HG02885 (cell line): ENCODE measurements at regions not wholly inside any gene's neighbourhood (a gene's known extent, or its start where the extent isn't known, plus 50 kb on each side); places are given as distances from the start of the nearest gene placed in this dataset.

Source experiments
- ATAC-seq: cut with Tn5 transposase; IDR thresholded peaks from one replicate; pipeline ENCODE4 v1.9.1; 2021; ENCODE audit warnings: mild to moderate bottlenecking; ENCODE audit not compliant: unreplicated experiment, poor library complexity

DNA sequence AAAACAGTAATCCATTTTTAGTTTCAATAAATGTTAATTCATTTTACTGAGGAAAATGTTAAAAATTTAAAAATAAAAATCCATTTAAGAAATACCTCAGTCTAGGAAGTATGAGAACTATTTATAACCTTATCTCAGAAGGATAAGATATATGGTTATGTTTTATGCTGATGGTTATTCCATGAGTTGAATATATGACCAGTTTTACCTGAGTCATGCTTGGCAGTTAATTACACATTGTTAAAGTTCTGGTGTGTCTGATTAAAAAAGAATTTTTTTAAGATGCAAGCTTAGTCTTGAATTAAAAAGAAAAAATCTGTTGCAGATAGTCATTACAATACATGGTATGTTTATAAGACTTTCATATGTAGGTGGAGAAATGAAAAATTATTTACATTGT lies 191.7 kb downstream of the ARL4A start:
- no peak for ATAC-seq

- ATAC-seq = no peak
Measured at GRCh38 chr7:12881712-12882111, 194.3 kb downstream of the ARL4A start.

GRCh38 chr7:12882710-12883109 lies 195.3 kb downstream of the ARL4A start:
- no peak for ATAC-seq

GRCh38 chr7:12884033-12884432 lies 196.6 kb downstream of the ARL4A start:
- no peak for ATAC-seq

DNA sequence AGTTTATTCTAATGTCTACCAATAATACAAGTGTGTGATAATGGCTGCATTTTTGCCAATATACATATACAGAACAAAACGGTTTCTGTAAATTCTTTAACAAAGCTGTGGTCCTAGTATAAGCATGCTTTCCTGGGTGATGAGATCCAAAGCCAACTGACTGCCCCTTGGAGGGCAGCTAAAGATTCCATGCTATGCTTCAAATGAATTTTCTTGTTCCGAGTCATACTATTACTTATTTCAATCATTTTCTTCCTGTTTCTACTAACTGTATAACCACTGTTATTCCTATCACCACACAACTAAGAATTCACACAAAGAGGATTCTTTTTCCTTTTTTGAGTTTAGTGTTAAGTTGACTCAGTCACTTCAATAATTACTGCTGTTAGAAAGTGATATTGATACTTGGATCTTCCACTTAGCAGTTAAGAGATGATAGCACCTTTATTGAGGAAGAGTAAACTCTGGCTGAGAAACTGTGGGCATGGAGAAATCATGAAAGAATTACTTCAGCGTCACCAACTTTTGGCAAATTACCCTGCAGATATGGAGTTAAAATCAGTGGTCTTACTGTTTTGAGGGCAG lies 197.5 kb downstream of the ARL4A start:
- no peak for ATAC-seq

GRCh38 chr7:12888717-12889116 lies 201.3 kb downstream of the ARL4A start:
- no peak for ATAC-seq

DNA sequence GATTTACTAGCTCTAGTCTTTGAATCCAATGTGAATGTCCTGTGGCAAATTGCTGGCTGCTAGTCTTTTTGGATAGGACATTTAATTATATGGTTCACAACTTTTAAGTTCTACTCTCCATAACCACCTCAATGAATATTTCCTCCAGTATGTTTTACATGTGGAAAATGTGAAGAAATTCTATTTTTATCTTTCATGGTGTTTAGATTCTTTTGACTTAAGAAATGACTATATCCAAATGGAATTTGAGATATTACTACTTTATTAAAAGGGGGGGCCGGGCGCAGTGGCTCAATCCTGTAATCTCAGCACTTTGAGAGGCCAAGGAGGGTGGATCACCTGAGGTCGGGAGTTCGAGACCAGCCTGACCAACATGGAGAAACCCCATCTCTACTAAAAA lies 202.0 kb downstream of the ARL4A start:
- ATAC-seq = no peak

- no peak for ATAC-seq
Measured at GRCh38 chr7:12890586-12890985, 203.2 kb downstream of the ARL4A start.

GRCh38 chr7:12893292-12893691 lies 205.9 kb downstream of the ARL4A start:
- ATAC-seq = no peak

DNA sequence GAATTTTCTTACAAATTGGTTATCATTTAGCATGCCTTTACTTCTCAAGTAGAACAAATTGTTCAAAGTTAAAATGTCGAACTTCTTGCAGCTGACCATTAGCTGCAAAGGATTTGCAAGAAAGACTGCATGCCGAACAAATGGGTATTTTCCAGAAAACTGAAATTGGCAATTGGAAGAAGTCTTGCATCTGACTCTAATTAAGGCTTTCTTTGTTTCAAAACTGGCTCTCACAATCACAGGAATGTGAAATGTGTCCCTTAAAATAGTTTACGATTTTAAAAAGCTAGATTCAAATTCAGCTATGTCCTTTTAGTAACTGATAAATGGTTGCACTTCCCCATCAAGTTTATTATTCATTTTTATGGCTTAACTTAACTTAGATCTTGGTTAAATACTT lies 207.9 kb downstream of the ARL4A start:
- ATAC-seq = no peak

GRCh38 chr7:12896316-12896715 lies 208.9 kb downstream of the ARL4A start:
- no peak for ATAC-seq

DNA sequence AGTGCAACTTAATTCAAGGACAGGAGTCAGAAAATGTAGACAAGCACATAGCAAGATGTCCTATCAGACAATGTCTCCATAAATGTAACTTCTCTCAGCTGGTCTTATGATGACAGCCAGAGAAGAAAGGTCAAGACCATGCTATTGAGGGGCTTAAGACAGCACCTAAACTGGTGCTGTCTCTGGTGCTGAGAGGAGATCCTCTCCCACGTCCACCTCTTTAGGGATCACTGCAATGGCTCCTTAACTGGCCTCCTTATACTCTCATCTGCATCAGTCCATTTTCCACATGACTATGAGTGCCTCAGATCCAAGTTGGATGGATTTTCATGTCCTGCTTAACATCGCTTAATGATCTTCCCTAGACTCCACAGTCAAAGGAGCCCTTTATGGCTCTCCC lies 210.6 kb downstream of the ARL4A start:
- no peak for ATAC-seq

- ATAC-seq = no peak
Measured at GRCh38 chr7:12898620-12899019, 211.2 kb downstream of the ARL4A start.

- no peak for ATAC-seq
Measured at GRCh38 chr7:12905671-12906070, 218.2 kb downstream of the ARL4A start.

DNA sequence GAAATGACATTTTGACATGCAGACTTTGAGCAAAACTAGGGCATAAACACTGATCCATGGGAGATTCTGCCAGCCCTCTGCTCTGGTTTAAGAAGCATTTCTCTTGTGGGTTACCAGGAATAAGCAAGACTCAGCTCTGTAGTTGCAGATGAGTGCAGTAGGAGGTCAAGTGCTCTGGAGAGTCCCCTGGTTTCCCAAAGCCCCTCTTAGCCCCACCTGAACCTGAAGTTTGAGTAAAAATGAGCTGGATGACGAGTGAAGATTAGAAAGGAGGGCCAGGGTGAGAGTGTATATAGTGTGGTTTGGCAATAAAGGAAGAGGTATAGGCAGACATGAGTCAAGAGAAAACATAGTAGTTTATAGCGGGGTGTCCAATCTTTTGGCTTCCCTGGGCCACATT lies 220.3 kb downstream of the ARL4A start:
- no peak for ATAC-seq

GRCh38 chr7:12909483-12909882 lies 222.1 kb downstream of the ARL4A start:
- ATAC-seq = no peak

GRCh38 chr7:12911053-12911452 lies 223.6 kb downstream of the ARL4A start:
- ATAC-seq = no peak

- no peak for ATAC-seq
Measured at GRCh38 chr7:12913002-12913401, 225.6 kb downstream of the ARL4A start.

- ATAC-seq = no peak
Measured at GRCh38 chr7:12917801-12918200, 230.4 kb downstream of the ARL4A start.

DNA sequence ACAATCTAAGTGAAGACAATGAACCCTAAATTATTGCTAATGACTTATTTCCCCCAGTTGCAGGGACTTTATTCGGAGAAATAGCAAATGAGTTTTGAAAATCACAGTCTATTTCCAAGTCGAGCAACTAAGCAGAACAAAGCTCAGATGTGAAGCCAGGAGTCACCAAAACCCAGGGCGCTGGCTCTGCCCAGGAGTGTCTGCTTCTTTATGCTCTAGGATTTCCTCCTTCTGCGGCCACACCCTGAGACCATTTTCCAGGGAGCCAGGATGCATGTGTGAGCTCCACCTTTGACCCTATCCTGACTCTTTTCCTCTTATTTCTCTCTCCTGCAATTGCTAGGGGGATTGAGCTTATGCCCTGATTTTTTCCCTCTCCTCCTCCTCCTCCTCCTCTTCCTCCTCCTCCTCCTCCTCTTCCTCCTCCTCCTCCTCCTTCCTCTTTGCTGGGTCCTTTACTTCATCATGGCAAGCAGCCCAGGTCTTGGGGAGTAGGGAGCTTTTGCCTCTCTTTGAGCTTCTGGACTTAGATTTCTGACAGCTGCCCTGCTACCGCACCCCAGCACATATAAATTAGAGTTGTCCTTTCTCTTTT lies 234.4 kb downstream of the ARL4A start:
- ATAC-seq = no peak

DNA sequence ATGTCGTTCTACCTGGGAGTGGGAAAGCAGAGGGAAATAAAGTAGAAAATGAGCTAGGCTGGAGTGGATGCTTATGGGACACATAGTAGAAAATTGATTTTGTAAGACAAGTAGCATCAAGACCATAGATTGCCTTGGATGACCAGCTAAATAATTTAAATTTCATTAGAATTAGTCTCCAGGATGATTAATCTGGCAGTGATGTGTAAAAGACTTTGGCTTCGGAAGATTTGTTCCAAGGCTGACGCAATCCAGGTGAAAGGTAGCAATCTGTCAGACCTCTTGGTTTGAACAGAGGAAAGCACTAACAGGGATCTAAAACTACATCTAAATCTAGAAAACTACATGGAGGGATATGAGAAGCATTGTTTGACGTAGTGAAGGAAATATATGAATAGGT lies 236.5 kb downstream of the ARL4A start:
- ATAC-seq = no peak

- no peak for ATAC-seq
Measured at GRCh38 chr7:12926206-12926605, 238.8 kb downstream of the ARL4A start.
